ENCODE measurements at regions not wholly inside any gene's neighbourhood (a gene's known extent, or its start where the extent isn't known, plus 50 kb on each side); places are given as distances from the start of the nearest gene placed in this dataset.

DNA sequence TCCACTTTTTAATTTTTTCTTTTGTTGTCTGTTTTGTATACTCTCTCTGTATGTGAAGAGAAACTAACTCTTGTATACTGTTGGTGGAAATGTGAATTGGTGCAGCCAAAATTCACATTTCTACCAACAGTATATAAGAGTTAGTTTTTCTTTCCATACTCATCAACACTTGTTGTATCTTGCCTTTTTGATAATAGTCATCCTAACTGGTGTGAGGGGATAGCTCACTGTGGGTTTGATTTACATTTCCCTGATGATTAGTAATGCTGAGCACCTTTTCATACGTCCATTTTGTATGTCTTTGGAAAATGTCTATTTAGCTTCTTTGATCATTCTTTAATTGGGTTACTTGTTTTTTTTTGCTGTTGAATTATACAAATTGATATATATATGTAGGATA, 375.5 kb upstream of the IGFBP3 start:
- intact Hi-C loops (cut with micrococcal nuclease), result no loop called here
- no peak for DNase-seq
- no peaks in the 10 kb centered on the region for H3K4me1 ChIP-seq (ENCODE audit: control insufficient read depth in 2 of 2, insufficient read depth in 2 of 2, low read length in 2 of 2)
- no peak overlapping the region for H3K4me3 ChIP-seq (ENCODE audit: control extremely low read depth in 1 of 5, extremely low read depth in 1 of 5, insufficient read depth in 1 of 5, low read depth in 2 of 5, low read length in 4 of 5)
- peaks cover 0 to 4% (median 0%) of the 10 kb centered on the region in 4 experiments for H3K27me3 ChIP-seq (replicated peaks in 1 of 4; ENCODE audit: control extremely low read depth in 1 of 4, control insufficient read depth in 3 of 4, insufficient read depth in 4 of 4, low read length in 3 of 4)
- Mint-ChIP-seq H3K4me3 (no peak overlapping the region), H3K27me3 (no peaks in the 10 kb centered on the region), H3K4me1 (no peaks in the 10 kb centered on the region), H3K27ac (no peak overlapping the region), H3K9me3 (ENCODE audit: insufficient read depth) (peaks cover 2% of the 10 kb centered on the region)
- H3K79me2 ChIP-seq (ENCODE audit: control insufficient read depth, insufficient read depth, low read length), result no peaks in the 10 kb centered on the region
- H3K9me3 ChIP-seq (ENCODE audit: control extremely low read depth in 1 of 3, control insufficient read depth in 2 of 3, insufficient read depth in 1 of 3, low read length in 2 of 3), result no peaks in the 10 kb centered on the region
- no peak for TF ChIP-seq EZH2 (IDR thresholded peaks at IDR 0.05; ENCODE audit: borderline replicate concordance, insufficient read depth, low read depth, low read length, poor library complexity, severe bottlenecking)
- TF ChIP-seq, protein P1, sequence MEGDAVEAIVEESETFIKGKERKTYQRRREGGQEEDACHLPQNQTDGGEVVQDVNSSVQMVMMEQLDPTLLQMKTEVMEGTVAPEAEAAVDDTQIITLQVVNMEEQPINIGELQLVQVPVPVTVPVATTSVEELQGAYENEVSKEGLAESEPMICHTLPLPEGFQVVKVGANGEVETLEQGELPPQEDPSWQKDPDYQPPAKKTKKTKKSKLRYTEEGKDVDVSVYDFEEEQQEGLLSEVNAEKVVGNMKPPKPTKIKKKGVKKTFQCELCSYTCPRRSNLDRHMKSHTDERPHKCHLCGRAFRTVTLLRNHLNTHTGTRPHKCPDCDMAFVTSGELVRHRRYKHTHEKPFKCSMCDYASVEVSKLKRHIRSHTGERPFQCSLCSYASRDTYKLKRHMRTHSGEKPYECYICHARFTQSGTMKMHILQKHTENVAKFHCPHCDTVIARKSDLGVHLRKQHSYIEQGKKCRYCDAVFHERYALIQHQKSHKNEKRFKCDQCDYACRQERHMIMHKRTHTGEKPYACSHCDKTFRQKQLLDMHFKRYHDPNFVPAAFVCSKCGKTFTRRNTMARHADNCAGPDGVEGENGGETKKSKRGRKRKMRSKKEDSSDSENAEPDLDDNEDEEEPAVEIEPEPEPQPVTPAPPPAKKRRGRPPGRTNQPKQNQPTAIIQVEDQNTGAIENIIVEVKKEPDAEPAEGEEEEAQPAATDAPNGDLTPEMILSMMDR (IDR thresholded peaks at IDR 0.05), result no peak
- ATAC-seq (ENCODE audit: low read depth), result no peak
- H3K27ac ChIP-seq (ENCODE audit: low read length in 2 of 2), result no peak overlapping the region
- no peaks in the 10 kb centered on the region for H4K20me1 ChIP-seq (ENCODE audit: control insufficient read depth, insufficient read depth, low read length, poor library complexity, severe bottlenecking)
- H3K36me3 ChIP-seq (replicated peaks in 1 of 2; ENCODE audit: control extremely low read depth in 1 of 2, control insufficient read depth in 1 of 2, extremely low read depth in 1 of 2, insufficient read depth in 2 of 2, low read length in 1 of 2), result no peaks in the 10 kb centered on the region
- H3K4me2 ChIP-seq (replicated peaks; ENCODE audit: low read depth, low read length, poor library complexity, severe bottlenecking), result no peak overlapping the region
- no peak overlapping the region for H2AFZ ChIP-seq (ENCODE audit: insufficient read depth, low read depth, low read length, poor library complexity, severe bottlenecking)
- ChIA-PET CTCF (no interaction called here), POLR2A (no interaction called here)
- no CpG with 5 or more reads among the region's 1 CpG for WGBS (ENCODE audit: insufficient coverage)
- H3K9ac ChIP-seq (ENCODE audit: low read length), result no peak overlapping the region

DNA sequence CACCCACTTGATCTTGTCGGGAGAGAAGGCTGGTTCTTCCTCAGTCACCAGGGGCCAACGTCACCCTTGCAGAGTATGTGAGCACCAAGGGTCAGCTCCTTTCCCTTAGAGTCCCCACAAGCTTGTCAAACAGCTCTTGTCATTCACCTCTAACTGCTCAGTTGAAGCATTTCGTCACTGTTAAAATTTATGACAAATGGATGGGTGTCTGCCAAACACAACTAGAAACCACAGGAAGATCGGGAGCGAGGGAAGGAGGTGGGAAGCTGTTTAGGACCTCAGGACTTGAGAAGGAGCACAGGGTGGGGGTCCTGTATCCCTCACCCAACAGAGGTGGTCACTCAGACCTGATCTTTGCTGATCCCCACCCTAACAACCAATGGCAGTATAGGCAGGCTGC, 373.3 kb upstream of the IGFBP3 start:
- no peak overlapping the region for H3K4me3 Mint-ChIP-seq
- no peak overlapping the region for H3K9ac ChIP-seq (ENCODE audit: low read length)
- H3K79me2 ChIP-seq (ENCODE audit: control insufficient read depth, insufficient read depth, low read length), result no peaks in the 10 kb centered on the region
- H3K4me3 ChIP-seq (ENCODE audit: control extremely low read depth in 1 of 5, extremely low read depth in 1 of 5, insufficient read depth in 1 of 5, low read depth in 2 of 5, low read length in 4 of 5), result no peak overlapping the region
- H2AFZ ChIP-seq (ENCODE audit: insufficient read depth, low read depth, low read length, poor library complexity, severe bottlenecking), result no peak overlapping the region
- no peak overlapping the region for H3K4me2 ChIP-seq (replicated peaks; ENCODE audit: low read depth, low read length, poor library complexity, severe bottlenecking)
- H3K27me3 Mint-ChIP-seq, result no peaks in the 10 kb centered on the region
- WGBS (ENCODE audit: insufficient coverage), result 84% methylated on average over 2 of the region's 5 CpGs
- no peaks in the 10 kb centered on the region for H3K36me3 ChIP-seq (replicated peaks in 1 of 2; ENCODE audit: control extremely low read depth in 1 of 2, control insufficient read depth in 1 of 2, extremely low read depth in 1 of 2, insufficient read depth in 2 of 2, low read length in 1 of 2)
- ChIA-PET POLR2A (no interaction called here), CTCF (no interaction called here)
- DNase-seq (no peak), ATAC-seq (ENCODE audit: low read depth) (no peak)
- peaks cover 0 to 4% (median 0%) of the 10 kb centered on the region in 4 experiments for H3K27me3 ChIP-seq (replicated peaks in 1 of 4; ENCODE audit: control extremely low read depth in 1 of 4, control insufficient read depth in 3 of 4, insufficient read depth in 4 of 4, low read length in 3 of 4)
- no peak overlapping the region for H3K27ac Mint-ChIP-seq
- H3K9me3 ChIP-seq (ENCODE audit: control extremely low read depth in 1 of 3, control insufficient read depth in 2 of 3, insufficient read depth in 1 of 3, low read length in 2 of 3), result peaks cover 0 to 4% (median 0%) of the 10 kb centered on the region in 3 donors
- peaks cover 2% of the 10 kb centered on the region for H3K9me3 Mint-ChIP-seq (ENCODE audit: insufficient read depth)
- no peaks in the 10 kb centered on the region for H3K4me1 ChIP-seq (ENCODE audit: control insufficient read depth in 2 of 2, insufficient read depth in 2 of 2, low read length in 2 of 2)
- no peaks in the 10 kb centered on the region for H4K20me1 ChIP-seq (ENCODE audit: control insufficient read depth, insufficient read depth, low read length, poor library complexity, severe bottlenecking)
- intact Hi-C loops (cut with micrococcal nuclease), result no loop called here
- TF ChIP-seq, protein P1 (IDR thresholded peaks at IDR 0.05), result no peak
- no peak for TF ChIP-seq EZH2 (IDR thresholded peaks at IDR 0.05; ENCODE audit: borderline replicate concordance, insufficient read depth, low read depth, low read length, poor library complexity, severe bottlenecking)
- no peaks in the 10 kb centered on the region for H3K4me1 Mint-ChIP-seq
- no peak overlapping the region for H3K27ac ChIP-seq (ENCODE audit: low read length in 2 of 2)
